T1000 (cell line): ENCODE measurements at regions not wholly inside any gene's neighbourhood (a gene's known extent, or its start where the extent isn't known, plus 50 kb on each side); places are given as distances from the start of the nearest gene placed in this dataset.

Source experiments
- DNase-seq: peaks from one replicate; lab custom pipeline; 2025; ENCODE audit warnings: mixed read lengths; lab: John Stamatoyannopoulos, UW

DNA sequence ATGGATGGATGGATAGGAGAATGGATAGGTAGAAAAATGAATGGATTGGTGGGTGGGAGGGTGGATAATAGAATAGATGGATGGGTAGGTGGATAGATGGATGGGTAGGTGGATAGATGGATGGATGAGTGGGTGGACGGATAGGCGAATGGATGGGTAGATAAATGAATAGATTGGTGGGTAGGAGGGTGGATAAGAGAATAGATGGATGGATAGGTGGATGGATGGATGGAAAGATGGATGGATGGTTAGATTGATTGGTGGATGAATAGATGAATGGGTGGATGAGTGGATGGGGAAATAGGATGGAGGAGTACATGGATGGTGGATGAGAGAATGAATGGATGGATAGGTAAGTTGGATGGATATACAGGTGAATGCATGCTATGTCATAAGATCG lies 110.5 kb downstream of the CEBPB start:
- no peak for DNase-seq

DNA sequence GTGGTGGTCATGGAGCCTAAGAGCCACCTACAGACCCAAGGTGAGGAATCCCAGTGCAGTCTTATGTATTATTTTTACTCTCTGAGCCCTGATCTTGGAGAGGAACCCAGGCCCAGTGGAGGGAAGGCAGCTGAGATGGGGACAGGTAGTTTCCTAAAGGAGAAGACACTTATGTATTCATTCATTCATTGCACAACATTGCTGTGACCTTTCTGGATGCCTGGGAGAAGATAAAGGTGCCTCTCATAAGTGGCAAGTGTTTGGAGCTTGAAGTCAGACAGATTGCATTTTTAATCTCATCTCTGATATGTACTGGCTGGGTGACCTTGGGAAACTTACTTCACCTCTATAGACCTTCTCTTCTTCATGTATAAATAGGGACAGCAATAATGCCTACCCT lies 111.1 kb downstream of the CEBPB start:
- DNase-seq = no peak

DNA sequence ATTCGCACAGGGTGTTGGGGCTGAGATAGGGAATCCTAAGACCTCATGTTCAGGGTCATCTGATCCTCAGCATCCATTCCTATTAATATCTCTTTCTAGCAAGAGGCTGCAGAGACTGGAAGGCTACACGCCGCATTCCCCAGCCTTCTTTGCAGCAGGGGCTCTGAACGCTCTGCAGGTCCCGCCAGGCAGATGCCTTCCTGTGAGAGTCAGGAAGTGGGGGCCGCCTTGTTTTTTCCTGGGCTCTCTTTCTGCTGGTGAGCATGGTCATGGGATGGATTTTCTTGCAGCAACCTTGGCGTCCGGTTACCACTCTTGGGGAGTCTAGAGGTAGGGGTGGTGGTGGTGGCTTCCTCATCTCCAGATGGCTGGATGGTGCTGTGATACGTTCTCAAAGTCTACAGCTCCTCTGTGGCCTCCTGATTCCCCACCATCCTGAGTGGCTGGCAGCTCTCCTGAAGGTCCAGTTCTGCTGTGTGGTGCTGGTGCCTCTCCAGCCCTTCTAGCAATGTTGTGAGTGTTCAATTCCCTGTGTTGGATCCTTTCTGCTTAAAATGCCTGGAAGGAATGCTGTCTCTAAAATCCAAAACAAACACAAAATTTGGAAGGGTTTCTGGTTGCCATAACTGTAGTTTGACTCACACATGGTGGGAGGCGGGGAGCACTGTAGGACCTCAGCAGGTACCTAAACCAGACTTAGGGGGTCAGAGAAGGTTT lies 111.9 kb downstream of the CEBPB start:
- DNase-seq = no peak

DNA sequence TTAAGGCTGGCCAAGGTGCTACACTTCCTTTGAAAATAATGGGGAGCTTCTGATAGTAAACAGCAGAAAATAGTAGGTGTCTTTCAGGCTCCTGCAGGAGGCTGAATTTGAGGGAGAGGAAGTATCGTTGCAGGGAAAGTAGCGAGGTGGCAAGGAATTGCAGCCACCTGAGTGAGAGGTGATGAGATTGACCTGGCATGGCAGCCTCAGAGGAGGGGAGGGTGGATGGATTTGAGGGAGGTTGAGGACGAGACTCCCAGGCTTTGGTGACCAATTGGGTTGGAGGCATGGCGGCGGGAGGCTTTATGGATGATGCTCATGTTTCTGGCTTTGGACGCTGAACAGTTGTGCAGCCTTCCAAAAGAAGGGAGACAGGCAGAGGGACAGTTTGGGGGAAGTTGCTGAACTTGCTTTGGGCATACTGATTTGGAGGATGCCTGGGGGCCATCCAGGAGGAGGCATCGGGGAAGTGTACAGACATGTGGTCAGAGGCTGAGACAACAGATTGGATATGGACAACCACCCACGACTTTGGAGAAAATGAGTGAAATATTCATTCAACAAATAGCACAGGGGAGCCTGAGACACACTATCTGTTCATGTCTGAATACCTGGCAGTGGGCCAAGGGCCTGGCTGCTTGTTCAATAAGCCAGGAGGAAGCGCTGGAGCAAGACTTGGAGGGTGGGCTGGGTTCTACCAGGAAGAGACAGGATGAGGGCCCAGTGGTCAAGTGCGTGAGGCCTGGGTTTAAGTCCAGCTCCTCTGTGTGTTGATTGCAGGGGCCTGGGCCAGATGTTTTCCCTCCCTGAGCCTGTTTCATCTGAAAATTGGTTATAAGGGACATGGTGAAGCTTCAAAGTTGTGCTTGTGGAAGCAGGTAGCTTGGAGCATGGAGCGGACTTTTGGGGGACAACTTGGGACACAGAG lies 113.2 kb downstream of the CEBPB start:
- no peak for DNase-seq

DNA sequence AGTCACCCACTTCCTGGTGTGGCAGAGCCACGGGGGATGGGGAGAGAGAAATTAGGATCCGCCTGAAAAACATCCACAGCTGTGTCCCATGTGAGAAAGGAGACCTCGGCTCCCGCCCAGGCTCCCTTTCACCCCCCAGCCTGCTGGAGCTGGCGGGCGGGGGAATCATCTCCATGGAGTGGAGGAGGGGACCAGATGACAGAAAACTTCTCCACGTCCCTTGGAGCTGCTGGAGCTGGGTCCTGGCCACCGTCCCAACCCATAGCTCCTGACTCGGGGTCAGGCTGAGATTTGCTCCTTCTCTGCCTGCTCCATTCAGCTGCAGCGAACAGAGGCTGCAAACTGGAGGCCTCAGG lies 113.8 kb downstream of the CEBPB start:
- DNase-seq = no peak

DNA sequence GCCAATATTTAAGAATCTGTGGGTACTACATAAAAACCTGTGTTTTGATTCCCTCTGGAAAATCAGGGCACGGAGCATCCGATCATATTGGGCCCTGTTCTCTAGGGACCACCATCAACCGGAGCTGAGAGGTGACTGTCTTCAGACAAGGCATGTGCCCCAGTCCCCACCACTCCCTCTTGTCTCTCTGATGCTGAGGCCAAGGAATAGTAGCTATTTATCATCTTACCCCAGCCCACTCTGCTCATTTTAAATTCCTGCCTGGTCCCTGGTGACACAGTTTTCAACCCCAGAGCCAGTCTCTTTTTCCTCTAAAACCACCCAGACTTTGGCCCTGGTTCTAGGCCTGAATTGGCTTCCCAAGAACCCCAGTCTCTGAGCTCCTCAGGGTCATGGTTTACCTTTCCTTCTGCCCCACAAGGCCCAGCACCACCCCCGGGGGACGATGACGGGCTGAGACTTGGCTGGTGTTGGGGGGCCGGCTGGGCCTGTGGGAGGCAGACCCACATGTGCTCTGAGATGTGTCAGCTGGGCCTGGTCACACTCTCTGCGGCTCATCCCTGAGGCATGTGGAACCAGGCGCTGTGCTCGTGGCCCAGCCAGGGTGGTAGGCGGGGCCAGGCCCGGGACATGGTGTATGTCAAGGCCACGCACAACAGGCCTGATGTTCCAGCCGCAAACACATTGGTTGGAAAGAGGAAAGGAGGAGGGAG lies 114.4 kb downstream of the CEBPB start:
- peak; percentile 78 for DNase-seq

DNA sequence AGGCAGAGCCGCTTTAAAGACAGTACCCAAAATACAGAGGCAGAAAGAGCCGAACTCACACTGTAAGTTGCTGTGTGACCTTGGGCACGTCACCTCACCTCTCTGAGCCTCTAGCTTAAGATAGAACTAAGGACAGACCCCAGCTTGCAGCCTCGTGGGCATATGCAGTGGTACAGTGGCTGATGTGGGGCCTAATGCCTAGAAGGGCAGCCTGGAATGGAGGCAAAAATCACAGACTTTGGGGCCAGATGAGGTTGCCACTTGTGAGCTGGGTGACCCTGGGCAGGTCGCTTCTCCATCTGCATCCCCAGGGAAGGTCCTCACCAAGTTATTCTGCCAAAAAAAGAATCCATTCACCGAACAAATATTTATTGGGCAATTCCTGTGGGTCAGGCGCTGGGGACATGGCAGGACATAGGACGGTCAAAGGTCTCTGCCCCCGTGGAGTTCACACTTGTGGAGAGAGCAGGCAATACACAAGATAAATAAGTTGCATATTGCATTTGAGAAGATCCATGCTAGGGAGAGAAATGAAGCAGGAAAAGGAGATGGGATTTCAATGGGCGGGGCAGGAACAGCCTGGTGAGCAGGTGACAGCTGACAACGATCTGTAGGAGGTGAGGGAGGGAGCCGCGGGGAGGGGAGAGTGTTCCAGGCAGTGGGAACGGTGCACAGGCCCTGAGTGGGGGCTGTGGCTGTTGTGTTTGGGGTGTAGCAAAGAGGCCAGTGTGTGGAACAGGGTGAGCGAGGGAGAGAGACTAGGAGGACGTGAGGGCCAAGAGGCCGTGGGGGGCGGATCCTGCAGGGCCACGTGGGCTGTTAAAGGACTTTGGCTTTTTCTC lies 115.2 kb downstream of the CEBPB start:
- DNase-seq = no peak

DNA sequence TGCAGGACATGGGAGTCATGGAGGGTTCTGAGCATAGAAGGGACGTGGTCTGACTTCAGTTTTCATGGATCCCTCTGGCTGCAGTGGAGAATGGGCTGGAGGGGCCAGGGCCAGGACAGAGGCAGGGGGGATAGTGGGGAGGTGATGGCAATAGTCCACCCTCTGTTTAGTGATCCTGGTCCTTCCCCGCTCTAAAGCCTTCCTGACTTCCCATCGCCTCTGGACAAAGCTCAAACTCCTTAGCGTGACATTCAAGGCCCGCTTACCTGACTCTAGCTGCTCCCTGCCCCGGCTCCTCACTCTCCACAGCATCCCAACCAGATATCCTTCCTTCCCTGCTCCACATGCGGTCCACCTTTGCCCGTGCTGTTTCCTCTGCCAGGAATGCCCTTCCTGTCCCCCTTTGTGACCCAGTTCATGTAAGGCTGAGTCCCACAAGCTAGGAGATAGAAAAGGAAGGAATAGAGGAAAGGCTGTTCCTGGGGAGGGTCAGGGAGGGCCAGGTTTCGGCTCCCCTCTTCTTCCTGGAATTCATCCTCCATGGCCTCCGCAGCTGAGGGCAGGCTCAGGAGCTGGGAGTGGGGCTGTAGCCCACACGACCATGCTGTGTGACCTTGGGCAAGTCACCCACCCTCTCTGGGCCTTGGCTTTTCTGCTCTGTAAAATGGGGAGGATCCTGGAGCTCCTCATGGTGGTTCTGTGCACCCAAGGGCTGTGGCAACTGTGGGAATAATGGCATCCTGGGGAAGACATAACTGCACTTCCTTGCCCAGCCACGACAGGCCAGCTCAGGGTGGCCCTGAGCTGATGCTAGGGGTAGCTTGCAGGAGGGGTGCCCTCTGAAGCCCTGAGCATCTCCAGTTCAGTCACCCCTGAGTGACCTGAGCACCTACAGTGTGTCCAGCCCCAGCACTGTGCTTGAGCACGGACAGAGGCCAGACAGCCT lies 116.1 kb downstream of the CEBPB start:
- no peak for DNase-seq

DNA sequence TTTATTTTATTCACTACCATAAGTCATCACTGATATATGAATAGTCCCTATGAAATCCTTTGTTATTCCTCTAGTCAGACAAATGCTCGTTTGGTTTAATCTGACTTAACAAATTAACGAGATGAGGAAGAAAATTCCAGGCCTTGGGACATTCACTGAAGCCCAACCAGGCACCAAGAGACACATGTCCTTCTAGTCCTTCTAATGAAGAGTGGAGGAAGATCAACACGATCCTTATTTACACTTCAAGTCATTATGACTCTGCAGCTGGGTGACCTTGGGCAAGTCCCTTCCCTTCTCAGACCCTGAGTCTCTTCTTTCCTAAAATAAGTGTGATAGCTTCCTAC lies 117.5 kb downstream of the CEBPB start:
- no peak for DNase-seq

DNA sequence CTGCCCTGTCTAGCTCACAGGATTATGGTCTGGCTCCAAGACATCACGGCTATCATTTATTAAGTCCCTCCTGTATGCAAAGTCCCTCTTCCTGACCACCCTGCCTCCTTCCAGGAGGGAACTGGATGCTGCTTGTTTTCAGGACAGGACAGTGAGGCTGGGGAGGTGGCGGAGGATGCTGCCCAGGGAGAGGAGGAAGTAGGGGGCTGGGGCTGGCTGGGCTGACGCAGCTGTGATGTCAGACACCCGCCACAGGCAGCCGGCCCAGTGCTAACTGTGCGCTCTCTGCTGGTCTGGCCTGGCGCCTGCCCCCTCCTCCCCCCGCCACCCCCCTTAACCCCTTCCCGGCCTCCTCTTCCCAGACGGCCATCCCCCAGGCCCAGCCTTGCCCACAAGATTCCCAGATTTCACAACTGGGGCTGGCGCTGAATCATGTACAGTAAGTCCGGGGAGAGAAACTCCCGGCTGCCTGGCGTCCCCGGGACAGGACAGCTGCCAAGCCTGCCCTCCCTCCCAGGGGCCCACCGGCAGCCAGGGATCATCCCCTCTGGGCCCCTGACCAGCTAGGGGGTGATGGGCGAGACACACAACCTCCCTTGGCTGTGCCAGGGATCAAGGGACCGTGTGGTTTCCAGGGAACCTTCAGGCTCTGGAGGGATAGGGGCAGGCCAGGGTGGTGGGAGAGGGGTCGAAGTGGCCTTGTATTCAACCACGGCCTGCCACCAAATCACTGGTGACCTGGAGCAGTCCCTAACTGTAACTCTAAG lies 118.1 kb downstream of the CEBPB start:
- DNase-seq = peak; percentile 97

DNA sequence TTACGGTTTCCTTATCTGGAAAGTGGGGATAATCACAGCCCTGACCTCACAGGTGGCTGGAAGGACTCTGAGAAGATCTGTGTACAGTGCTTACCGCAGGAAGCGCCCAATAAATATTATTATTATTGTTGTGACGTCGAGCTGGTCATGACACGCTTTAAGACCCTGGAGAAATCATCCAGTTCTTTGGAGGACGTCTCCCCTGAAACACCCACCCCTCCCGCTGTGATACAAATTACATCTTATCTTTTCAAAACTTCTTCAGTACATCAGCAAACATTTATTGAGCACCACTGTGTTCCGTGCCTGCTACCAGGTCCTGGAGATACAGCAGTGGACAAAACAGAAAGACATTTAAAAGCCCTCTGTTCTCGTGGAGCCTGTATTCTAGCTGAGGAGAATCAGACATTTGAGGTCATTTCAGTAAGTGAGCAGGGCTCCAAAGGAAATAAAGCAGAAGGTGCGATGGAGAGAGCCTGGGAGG lies 118.7 kb downstream of the CEBPB start:
- DNase-seq = no peak

DNA sequence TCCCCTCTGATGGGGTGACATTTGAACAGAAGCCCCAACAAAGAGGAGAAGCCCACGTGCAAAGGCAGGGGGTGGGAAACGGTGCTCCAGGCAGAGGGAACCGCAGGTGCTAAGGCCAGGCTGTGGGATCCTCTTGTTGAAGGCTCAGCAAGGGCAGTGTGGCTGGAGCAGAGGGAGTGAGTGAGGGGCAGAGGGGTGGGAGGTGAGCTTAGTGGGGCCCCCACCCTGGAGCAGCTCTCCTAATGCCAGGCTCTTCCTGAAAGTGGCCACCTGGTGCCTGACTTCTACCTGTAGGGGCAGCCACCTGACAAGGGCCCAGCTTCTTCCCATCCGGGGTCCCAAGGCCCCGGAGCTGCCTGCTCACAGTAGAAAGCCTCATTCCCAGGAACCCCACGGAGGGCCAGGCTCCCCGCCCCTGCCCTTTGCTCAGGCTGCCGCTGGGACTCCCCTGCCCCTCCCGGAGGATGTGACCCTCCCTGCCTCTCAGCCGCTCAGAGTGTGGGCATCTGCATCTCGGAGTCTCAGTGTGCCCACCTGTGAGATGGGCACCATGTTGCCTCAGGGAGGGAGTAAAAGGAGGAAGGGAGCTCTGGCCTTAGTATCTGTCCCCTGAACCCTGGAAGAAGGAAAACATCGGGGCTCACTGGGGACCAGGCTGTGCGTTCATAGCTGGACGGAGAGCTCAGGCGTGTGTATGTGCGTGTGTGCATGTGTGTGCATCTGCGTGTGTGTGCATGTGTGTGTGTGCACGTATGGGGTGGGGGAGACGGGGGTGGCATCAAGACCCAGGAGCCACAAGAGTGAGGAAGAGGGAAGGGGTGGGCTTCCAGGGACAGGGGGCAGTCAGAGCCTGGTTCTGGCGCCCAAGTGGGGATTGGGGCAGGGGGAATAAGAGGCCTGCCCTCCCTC lies 119.4 kb downstream of the CEBPB start:
- no peak for DNase-seq

DNA sequence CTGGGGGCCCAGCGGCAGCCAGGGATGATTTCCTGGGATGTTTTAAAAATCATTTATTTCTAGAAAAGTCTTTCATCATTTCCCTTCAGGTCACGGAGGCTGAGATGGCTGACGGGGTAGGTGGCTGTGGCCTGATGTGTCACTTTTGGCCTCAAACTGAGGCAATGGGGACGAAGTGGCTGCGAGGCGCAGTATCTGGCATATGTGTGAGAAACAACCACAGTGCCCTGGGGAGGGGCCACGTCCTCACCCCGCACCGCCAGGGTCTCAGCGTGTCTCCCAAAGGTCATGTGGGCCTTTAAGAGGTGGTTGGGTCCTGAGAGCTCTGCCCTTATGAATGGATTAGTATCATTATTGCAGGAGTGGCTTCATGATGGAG lies 120.0 kb downstream of the CEBPB start:
- DNase-seq = no peak

DNA sequence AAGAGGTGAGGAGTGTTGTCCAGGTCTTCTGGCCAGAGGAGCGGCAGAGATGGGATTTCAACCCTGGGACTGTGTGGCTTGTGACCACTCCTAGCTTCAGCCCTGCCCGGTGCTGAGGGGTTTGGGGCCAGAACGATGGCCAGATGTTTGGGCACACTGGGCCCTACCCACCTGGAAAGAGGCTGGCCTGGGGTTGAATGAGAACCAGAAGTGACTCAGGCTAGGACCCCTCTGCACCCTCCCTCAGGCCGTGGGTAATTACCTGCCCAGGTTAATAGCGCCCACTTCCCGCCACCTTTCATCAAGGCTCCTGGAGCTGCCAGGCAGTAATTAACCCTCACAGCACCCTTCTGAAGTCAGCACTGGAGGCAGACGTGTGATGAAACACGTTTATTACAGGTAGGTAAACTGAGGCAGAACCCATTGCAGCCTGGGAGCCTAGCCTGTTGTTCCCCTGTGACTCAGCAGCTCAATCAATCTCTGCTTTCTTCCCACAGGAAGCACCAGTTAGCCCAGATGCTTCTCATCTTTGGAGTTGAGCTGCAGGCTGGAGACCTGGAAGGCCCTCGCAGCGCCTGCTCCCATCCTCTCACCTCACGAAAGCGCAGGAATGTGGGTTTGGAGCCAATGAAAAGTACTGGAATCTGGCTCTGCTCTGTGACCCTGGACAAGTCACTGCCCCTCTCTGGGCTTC lies 120.8 kb downstream of the CEBPB start:
- no peak for DNase-seq

DNA sequence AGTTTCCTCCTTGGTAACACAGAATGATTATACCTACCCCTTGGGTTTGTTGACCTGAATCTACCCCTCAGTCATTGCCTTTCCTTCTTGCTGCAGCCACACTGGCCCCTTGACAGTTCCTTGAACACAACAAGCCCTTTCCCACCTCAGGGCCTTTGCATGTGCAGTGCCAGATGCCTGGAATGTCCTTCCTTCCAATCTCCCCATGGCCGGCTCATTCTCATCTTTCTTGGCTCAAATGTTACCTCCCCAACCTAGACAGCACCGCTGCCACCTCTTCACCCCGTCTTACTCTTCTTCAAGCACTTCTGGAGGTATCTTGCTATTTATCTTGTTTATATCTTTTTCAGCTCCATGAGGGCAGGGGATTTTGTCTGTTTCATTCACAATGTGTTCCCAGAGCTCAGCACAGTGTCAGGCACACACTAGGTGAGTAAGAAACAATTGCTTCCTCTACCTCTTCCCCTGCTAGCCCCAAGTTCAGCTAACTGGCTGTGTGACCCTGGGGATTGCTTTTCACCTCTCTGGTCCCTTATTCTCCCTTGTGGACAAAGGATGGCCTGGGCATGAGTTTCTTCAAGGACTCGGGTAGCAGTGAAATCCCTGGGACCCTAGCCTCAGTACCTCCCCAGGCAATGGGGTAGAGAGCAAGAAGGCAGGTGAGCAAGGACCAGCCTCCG lies 121.5 kb downstream of the CEBPB start:
- DNase-seq = no peak

DNA sequence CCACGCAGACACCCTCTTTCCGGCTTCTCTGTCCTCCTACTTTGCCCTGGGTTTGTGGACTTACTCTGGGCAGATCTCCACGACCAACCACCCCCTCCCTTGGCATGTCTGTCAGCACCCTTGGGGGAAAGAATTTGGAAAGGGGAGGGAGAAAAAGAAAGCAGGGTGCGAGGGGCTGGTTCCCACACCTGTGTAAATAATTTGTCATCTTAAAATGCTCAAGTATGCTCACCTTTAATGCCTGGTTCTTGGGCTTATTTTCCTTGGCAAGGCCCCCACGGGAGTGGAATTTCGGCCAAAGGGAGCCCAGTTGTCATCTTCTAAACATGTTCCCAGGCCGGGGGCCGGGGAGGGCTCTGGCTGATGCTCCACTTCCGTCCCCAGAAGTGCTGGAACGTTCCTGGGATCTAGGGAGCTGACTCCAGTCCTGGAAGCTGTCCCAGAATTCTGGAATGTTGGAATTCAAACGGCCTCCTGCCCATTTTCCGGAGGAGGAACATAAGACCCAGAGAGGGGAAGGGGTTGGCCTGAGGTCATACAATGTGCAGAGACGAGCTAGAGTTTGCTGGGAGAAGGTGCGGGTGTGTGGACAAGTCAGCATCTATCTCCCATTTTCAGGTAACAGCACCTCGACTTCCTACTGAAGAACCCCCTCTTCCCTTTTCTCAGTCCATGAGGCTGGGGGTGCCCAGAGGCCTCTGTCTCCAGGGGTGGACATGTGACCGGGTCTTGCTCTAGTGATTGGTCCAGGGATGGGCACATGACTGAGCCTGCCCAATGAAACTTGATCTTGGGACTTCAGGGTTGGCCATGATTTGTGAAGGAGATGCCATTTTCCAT lies 122.3 kb downstream of the CEBPB start:
- DNase-seq = no peak

DNA sequence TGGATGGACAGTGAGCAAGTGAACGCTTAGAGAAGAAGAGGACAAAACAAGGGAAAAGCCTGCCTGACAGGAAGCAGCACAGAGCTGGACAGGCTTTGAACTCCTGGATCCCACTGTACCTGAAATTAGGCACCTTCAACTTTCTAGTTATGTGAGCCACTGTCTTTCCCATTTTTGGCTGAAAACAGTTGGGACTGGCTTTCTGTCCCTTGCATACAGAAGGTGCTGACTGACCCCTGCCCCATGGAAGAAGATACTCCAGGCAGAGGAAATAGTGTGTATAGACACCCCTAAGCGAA lies 122.8 kb downstream of the CEBPB start:
- DNase-seq = no peak
